BJ (cell line): ENCODE measurements at regions not wholly inside any gene's neighbourhood (a gene's known extent, or its start where the extent isn't known, plus 50 kb on each side); places are given as distances from the start of the nearest gene placed in this dataset.

Source experiments
- CTCF ChIA-PET: fragments of 350-600 bp; formaldehyde crosslinking; extraction: SDS; loops from one replicate; lab custom pipeline; 2021; ENCODE audit warnings: antibody characterized with exemption, inconsistent platforms; lab: Yijun Ruan, JAX
- POLR2A ChIA-PET: fragments of 300-600 bp; sonication (Branson Sonifier 250); formaldehyde crosslinking; extraction: SDS; loops from one replicate; lab custom pipeline; 2021; ENCODE audit warnings: antibody characterized with exemption; lab: Charles Lee
- DNase-seq: peaks from one replicate; pipeline ENCODE4 v3.0.0-alpha.2; 2011; ENCODE audit warnings: low read depth
- H3K27me3 ChIP-seq: 2 replicates; pipeline ENCODE4 v1.6.0; 2011; ENCODE audit warnings: low read length; ENCODE audit not compliant: control insufficient read depth, insufficient read depth
- H3K36me3 ChIP-seq: 2 replicates; pipeline ENCODE4 v1.5.1; 2011; ENCODE audit warnings: low read length; ENCODE audit not compliant: control insufficient read depth, insufficient read depth
- H3K4me3 ChIP-seq: 2 replicates; pipeline ENCODE4 v1.5.1; 2011; ENCODE audit warnings: low read depth, mild to moderate bottlenecking, control low read depth, low read length
- TF ChIP-seq, protein P1 (sequence below): IDR thresholded peaks from 2 replicates; pipeline ENCODE4 v1.5.1; 2011; ENCODE audit warnings: low read depth, mild to moderate bottlenecking, control low read depth, inconsistent platforms, low read length, moderate library complexity; ENCODE audit not compliant: insufficient read depth

DNA sequence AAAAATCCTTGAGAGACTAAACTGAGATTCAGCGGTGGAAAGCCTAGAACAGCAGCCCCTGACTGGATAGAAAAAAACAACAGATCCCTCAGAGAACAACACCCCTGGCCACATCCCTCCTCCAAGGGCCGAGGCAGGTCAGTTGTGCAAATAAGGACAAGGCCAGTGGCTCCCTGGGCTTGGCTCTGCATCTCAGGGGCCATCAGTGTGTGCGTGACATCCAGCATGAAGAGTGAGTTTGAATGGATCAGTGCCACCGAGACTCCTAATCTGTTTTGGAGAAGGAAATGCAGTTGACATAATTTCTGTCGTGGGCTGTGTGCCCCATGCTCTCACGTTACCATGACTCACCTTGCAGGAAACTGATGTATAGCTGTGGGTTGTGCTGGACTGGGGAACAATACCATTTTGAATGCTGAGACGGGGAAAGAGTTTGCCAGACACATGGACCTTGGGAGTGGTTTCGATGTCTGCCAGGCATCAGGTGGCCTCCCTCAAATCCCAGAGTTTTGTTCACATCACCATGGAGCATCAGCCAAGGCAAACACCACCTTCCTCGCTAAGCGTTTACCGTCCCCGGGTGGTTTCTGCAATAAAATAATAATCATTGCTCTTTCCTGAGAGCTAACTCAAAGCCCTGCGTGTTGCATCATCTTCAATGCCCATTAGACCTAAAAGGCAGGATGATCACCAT lies 153.2 kb upstream of the FZD8 start:
- no peaks in the 10 kb centered on the region for H3K36me3 ChIP-seq
- TF ChIP-seq, protein P1, sequence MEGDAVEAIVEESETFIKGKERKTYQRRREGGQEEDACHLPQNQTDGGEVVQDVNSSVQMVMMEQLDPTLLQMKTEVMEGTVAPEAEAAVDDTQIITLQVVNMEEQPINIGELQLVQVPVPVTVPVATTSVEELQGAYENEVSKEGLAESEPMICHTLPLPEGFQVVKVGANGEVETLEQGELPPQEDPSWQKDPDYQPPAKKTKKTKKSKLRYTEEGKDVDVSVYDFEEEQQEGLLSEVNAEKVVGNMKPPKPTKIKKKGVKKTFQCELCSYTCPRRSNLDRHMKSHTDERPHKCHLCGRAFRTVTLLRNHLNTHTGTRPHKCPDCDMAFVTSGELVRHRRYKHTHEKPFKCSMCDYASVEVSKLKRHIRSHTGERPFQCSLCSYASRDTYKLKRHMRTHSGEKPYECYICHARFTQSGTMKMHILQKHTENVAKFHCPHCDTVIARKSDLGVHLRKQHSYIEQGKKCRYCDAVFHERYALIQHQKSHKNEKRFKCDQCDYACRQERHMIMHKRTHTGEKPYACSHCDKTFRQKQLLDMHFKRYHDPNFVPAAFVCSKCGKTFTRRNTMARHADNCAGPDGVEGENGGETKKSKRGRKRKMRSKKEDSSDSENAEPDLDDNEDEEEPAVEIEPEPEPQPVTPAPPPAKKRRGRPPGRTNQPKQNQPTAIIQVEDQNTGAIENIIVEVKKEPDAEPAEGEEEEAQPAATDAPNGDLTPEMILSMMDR: no peak
- no peak for DNase-seq
- ChIA-PET CTCF (no interaction called here), POLR2A (no interaction called here)
- peaks cover 2% of the 10 kb centered on the region; the same call in 1 of the 2 replicates for H3K27me3 ChIP-seq
- H3K4me3 ChIP-seq: no peak overlapping the region

DNA sequence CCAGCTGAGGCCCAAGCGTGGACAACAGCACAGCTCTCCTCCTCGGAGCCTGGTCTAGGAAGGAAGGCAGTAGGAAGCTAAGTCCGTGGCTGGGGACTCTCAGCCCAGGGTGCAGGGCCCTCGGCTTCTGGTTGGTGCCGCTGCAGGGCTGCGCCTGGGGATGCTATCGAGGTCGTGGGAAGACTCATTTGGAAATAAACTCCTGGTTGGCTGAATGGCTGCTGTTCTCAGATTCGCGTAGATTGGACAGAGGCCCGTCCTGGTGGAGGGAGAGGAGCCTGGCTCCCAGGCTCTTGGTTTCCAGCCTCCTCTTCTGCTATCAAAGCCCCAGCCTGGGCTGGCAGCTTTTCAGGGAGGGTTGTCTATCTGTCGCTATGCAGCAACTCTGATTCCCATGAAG lies 152.6 kb upstream of the FZD8 start:
- no peak overlapping the region for H3K4me3 ChIP-seq
- DNase-seq: no peak
- H3K36me3 ChIP-seq: no peaks in the 10 kb centered on the region
- CTCF ChIA-PET: no interaction called here
- TF ChIP-seq, protein P1: no peak
- POLR2A ChIA-PET: no interaction called here
- H3K27me3 ChIP-seq: peaks cover under 1% of the 10 kb centered on the region; the same call in 1 of the 2 replicates

DNA sequence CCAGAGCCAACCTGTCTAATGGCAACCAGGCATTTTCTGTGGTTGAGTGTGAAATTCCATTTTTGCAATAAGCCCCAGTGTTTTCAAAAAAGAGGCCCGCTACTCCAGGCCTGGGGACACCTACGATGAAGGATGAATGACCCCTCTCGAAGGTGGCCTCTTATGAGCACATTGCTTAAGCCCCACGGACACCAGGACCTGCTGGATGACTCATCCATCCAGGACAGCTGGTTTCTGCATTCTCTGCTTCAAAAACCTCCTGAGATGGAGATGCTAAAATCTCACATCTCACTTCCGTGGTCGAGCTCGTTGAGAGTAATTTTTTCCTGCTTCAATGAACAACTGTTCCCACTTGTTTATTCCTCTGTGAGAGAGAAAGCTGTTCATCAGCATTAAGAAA lies 150.2 kb upstream of the FZD8 start:
- ChIA-PET CTCF (no interaction called here), POLR2A (no interaction called here)
- TF ChIP-seq, protein P1: no peak
- DNase-seq: no peak
- Histone ChIP-seq H3K27me3 (no peaks in the 10 kb centered on the region), H3K36me3 (no peaks in the 10 kb centered on the region), H3K4me3 (no peak overlapping the region)

DNA sequence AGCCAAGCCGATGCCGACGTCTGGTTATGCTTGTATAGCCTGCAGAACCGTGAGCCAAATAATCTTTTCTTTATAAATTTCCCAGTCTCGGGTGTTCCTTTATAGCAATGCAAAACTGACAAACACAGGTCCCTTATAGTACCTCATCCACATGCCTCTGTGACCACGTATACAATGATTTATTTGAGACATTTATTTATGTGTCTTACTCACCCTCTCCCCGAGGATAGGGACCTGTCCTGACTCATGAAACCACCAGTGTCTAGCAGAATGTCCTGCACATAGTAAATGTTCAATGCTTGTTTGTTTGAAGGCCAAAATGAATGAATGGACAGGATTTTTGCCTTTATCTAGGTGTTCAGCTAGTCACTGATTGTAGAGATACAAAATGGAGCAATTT lies 147.9 kb upstream of the FZD8 start:
- TF ChIP-seq, protein P1: no peak
- peak; percentile 5 for DNase-seq
- Histone ChIP-seq H3K27me3 (no peaks in the 10 kb centered on the region), H3K4me3 (no peak overlapping the region), H3K36me3 (no peaks in the 10 kb centered on the region)
- ChIA-PET CTCF (interaction anchor here (1.1 kb wide), 1 partner anchor 22 kb away, joined by 4 read pairs; no protein-coding TSS in a partner anchor), POLR2A (no interaction called here)

DNA sequence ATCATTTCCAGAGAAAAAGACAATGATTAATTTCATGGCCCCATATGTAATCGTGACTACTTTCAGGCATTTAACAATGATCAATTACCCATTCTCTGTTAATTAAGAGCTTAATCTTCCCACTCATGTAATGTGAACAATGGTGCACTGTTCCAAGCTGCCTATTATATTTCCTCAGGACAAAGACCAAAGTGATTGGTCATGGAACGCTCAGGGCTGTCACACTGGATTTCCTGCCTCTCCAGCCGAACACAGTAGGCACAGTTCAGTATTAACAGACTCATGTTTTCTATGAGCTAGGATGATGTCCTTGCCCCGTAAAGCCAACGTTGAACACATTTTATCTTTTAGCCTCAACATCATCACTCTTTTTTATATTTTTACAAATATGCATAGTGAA lies 142.7 kb upstream of the FZD8 start:
- H3K36me3 ChIP-seq: no peaks in the 10 kb centered on the region
- TF ChIP-seq, protein P1: no peak
- no peaks in the 10 kb centered on the region; the same call in 1 of the 2 replicates for H3K27me3 ChIP-seq
- no peak for DNase-seq
- ChIA-PET CTCF (interaction anchor here (0.9 kb wide), 1 partner anchor 13 kb away, joined by 3 read pairs; no protein-coding TSS in a partner anchor), POLR2A (no interaction called here)
- no peak overlapping the region for H3K4me3 ChIP-seq
